Muscle of leg (tissue), 3 donors: ENCODE measurements at regions not wholly inside any gene's neighbourhood (a gene's known extent, or its start where the extent isn't known, plus 50 kb on each side); places are given as distances from the start of the nearest gene placed in this dataset.
A peak's percentile ranks its signal among the peaks of the same experiment; 100 is the strongest.
"Not testable (repeated sequence)": the region's sequence is repeated elsewhere in the genome, so short reads cannot be mapped to it uniquely, and the experiment has no call there.

Experiments
- DNase-seq: peaks from one replicate; pipeline ENCODE4 v3.0.0; 2013
- H3K27ac ChIP-seq: one replicate; pipeline ENCODE4 v1.5.1; 2013; ENCODE audit warnings: mild to moderate bottlenecking, low read length, control low read depth
- H3K27me3 ChIP-seq: one replicate; pipeline ENCODE4 v1.6.1; 2013; ENCODE audit warnings: low read length; ENCODE audit not compliant: control insufficient read depth, insufficient read depth
- H3K36me3 ChIP-seq: one replicate; pipeline ENCODE4 v1.6.1; 2013; ENCODE audit warnings: low read length; ENCODE audit not compliant: control insufficient read depth, insufficient read depth
- H3K4me1 ChIP-seq: one replicate; pipeline ENCODE4 v1.6.1; 2013; ENCODE audit warnings: low read length; ENCODE audit not compliant: control insufficient read depth, insufficient read depth
- H3K4me3 ChIP-seq: one replicate; pipeline ENCODE4 v1.5.1; 2013; ENCODE audit warnings: low read length, control low read depth
- H3K9me3 ChIP-seq: replicated peaks from 2 replicates; pipeline ENCODE4 v1.6.1; 2013; ENCODE audit warnings: low read depth, low read length; ENCODE audit not compliant: control insufficient read depth
- WGBS: methylation state at CpG from one replicate; pipeline ENCODE4 v1.1.5; 2013; ENCODE audit warnings: missing lambda C conversion rate; ENCODE audit not compliant: insufficient coverage; 5-methylcytosine and 5-hydroxymethylcytosine counted together

DNA sequence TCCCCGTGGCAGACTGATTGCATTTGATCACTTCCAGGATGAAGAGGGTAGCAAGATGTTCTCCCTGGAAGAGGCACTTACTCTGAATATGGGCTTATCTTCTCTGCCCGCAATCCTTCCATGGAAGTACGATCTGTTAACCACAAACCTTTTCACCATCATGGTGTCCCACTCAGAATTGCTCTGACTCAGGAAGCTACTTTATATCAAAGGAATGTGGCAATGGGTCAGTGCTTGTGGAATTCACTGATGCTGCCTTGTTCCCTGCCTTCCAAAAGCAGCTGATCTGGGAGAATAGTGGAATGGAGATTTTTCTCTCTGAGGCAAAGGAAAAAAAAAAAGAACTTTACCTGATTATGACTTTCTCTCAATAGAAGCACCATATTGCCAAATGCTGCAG is 306.1 kb upstream of the WSB1 start:
- H3K9me3 ChIP-seq, result peaks cover 17% of the 10 kb centered on the region
- not testable (repeated sequence) for H3K36me3 ChIP-seq, H3K27ac ChIP-seq, H3K4me1 ChIP-seq, DNase-seq, H3K27me3 ChIP-seq, H3K4me3 ChIP-seq
- WGBS, result no CpG with 5 or more reads among the region's 3 CpGs

DNA sequence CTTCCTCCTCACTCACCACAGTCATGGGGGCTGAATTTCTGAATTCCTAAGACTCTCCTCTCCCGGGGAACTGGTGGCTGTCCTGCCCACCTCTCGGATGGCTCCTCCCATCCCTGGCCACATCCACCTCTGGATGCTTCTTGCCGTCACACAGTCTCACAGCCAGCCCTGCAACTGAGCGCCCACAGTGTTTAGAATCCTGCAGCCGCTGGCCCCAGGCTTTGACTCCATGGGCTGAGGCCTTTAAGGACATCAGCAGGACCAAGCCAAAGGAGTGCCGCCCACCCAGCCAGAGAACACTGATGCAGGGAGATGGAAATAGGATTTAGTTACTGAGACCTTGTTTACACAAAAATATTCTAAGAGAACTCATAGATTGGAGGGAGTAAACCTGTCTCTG is 299.3 kb upstream of the WSB1 start:
- 78% methylated on average over 3 of the region's 6 CpGs for WGBS
- DNase-seq, H3K4me3 ChIP-seq, H3K36me3 ChIP-seq, H3K4me1 ChIP-seq, H3K27ac ChIP-seq, H3K27me3 ChIP-seq: not testable (repeated sequence)
- peaks cover 10% of the 10 kb centered on the region for H3K9me3 ChIP-seq

GRCh38 chr17:26996146-26996916 is 297.6 kb upstream of the WSB1 start:
- H3K4me1 ChIP-seq, H3K36me3 ChIP-seq, H3K9me3 ChIP-seq, H3K27ac ChIP-seq, DNase-seq, H3K27me3 ChIP-seq, H3K4me3 ChIP-seq: not testable (repeated sequence)
- WGBS, result 68% methylated on average over 3 of the region's 7 CpGs

DNA sequence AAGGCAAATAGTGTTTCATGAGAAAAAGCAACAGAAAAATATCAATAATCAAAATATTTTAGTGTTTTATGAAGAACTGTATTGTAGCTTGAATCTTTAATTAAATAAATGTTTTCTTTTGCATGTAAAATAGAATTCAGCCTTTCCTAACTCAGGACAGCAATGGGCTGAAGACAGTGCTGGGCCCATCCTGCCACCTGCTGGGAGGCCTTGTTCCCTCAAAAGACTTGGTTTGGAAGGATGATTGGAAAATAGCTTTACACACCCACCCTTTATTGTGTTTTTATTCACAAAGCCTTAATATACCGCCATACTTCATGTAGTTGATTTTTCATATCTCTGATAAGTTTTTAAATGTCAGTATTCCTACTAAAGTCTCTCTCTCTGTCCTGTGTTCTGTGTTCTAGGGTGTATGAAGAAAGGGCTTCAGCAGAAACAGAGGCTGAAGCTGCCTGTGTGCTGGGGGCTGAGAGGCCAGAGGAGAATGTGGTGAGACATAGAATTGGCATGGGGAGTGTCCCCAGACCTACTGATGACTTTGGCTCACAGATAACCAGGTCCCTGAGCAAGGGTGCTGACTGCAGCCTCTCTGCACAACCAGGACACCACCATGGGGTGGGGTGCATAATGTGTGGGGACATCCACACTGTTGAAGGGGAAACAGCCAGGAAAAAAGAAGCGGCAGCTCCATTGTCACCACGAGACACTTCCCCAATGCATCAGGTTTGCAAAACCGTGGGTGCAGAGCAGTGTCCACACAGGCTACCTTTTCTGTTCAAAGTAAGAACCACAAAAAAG is 286.0 kb upstream of the WSB1 start:
- H3K27me3 ChIP-seq, H3K4me1 ChIP-seq, DNase-seq, H3K36me3 ChIP-seq, H3K4me3 ChIP-seq, H3K27ac ChIP-seq: not testable (repeated sequence)
- peaks cover 26% of the 10 kb centered on the region for H3K9me3 ChIP-seq
- 79% methylated on average over 2 of the region's 4 CpGs for WGBS

- no peaks in the 10 kb centered on the region for H3K36me3 ChIP-seq
- no peak for DNase-seq
- no peak overlapping the region for H3K4me3 ChIP-seq
- no peaks in the 10 kb centered on the region for H3K27me3 ChIP-seq
- WGBS, result 86% methylated on average over 12 of the region's 14 CpGs
- H3K9me3 ChIP-seq, result peaks cover 24% of the 10 kb centered on the region
- H3K27ac ChIP-seq, result no peak overlapping the region
- H3K4me1 ChIP-seq, result no peaks in the 10 kb centered on the region
These were observed 284.8 kb upstream of the WSB1 start for GRCh38 chr17:27009087-27009486.

DNA sequence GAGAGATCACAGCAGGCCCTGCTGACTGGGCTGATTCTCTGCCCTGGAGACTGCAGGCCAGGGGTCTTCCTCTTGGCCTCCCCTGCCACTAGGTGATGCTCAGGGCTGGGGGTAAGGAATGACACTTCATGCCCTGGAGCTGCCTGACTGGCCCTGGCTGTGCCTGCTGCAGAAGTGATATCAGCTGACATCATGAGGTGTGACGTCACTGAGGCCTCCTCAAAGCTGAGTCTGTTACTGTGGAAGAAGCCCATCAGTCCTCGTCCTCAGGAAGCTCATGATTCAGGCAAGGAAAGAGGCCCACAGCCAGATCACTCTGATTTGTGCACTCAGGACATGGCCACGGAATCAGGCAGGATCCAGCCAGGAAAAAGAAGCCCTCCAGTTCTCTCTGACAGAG is 283.8 kb upstream of the WSB1 start:
- 34% methylated on average over 3 of the region's 3 CpGs for WGBS
- H3K27me3 ChIP-seq, H3K4me3 ChIP-seq, H3K36me3 ChIP-seq, H3K4me1 ChIP-seq, H3K27ac ChIP-seq, DNase-seq: not testable (repeated sequence)
- H3K9me3 ChIP-seq, result peaks cover 24% of the 10 kb centered on the region

- not testable (repeated sequence) for H3K4me1 ChIP-seq, H3K36me3 ChIP-seq, H3K27ac ChIP-seq, H3K4me3 ChIP-seq, DNase-seq, H3K27me3 ChIP-seq
- WGBS, result no CpG with 5 or more reads among the region's 3 CpGs
- peaks cover 13% of the 10 kb centered on the region for H3K9me3 ChIP-seq
These were observed 263.4 kb upstream of the WSB1 start for GRCh38 chr17:27030552-27030951.

GRCh38 chr17:27038676-27039075 is 255.2 kb upstream of the WSB1 start:
- Histone ChIP-seq H3K9me3 (peaks cover 6% of the 10 kb centered on the region), H3K4me3 (no peak overlapping the region), H3K36me3 (no peaks in the 10 kb centered on the region), H3K27me3 (no peaks in the 10 kb centered on the region), H3K27ac (no peak overlapping the region), H3K4me1 (no peaks in the 10 kb centered on the region)
- DNase-seq, result peak; percentile 0
- WGBS, result no CpG with 5 or more reads among the region's 2 CpGs

- not testable (repeated sequence) for H3K4me3 ChIP-seq, H3K36me3 ChIP-seq, H3K27me3 ChIP-seq, H3K27ac ChIP-seq, DNase-seq, H3K4me1 ChIP-seq
- 80% methylated on average over 12 of the region's 12 CpGs for WGBS
- H3K9me3 ChIP-seq, result peaks cover 14% of the 10 kb centered on the region
These were observed 248.9 kb upstream of the WSB1 start for GRCh38 chr17:27045039-27045438.

DNA sequence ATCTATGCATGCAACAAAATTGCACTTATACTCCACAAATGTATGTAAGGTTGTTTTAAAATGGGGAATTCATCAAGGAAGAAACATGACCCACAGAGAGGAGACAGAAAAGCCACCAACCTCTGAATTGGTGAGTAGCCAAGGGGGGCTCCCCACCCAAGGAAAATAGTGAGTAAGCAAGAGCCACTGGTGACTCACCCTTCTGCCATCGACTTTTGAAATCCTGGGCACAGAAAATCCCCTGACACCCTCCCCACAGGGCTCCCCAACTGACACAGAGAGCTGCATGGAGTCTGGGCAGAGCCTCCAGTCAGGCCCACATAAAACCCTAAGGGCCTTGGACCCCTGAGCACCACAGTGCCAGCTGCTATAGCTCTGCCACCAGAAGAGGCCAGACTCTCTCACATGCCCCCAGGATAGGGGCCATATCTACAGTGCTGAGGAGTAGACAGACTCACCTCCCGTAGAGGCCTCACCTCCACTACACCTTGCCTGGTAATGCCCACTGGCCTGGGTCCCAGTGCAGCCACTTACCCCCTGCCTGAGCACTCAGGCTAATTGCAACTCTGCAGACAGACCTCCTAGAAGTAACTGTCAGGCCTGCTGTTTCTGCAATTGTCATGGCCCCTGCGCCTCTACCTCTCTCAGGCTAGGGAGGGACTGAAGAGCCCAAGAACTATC is 244.7 kb upstream of the WSB1 start:
- Histone ChIP-seq H3K9me3 (peaks cover 19% of the 10 kb centered on the region), H3K4me1 (no peaks in the 10 kb centered on the region), H3K36me3 (no peaks in the 10 kb centered on the region), H3K27me3 (no peaks in the 10 kb centered on the region), H3K27ac (no peak overlapping the region), H3K4me3 (no peak overlapping the region)
- no peak for DNase-seq
- WGBS, result 81% methylated on average over 2 of the region's 3 CpGs
